ENCODE measurements at regions not wholly inside any gene's neighbourhood (a gene's known extent, or its start where the extent isn't known, plus 50 kb on each side); places are given as distances from the start of the nearest gene placed in this dataset.

DNA sequence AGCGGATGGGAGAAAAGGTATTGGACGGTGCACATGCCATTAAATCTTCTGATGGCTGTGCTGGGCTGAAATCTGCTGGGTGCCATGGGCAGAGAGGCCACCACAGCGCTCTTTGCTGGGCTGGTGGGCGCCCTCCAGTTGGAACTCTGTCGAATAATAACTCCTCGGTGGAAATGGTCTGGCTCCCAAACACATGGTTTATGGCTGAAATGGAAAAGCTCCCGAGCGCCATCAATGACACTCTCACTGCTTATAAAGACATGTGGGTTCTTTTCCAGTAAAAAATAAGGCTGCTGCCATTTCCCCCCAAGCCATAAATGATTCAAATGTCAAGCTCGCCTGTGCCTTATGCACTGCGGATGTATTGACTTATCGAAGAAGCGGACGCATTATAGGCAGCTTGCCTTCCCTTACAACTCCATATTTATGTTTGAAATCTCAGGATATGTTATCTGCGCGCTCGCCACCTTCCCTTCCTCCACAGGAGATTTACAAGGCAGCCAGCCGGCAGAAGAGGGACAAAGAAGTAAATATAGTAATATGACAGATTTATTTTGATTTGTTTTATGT lies 239.0 kb upstream of the MKI67 start:
- TF ChIP-seq CTCF (IDR thresholded peaks at IDR 0.05; ENCODE audit: insufficient read depth, low read length) = no peak
- H3K4me3 ChIP-seq (ENCODE audit: low read depth, low read length) = no peak overlapping the region
- DNase-seq (ENCODE audit: low read depth) = no peak

DNA sequence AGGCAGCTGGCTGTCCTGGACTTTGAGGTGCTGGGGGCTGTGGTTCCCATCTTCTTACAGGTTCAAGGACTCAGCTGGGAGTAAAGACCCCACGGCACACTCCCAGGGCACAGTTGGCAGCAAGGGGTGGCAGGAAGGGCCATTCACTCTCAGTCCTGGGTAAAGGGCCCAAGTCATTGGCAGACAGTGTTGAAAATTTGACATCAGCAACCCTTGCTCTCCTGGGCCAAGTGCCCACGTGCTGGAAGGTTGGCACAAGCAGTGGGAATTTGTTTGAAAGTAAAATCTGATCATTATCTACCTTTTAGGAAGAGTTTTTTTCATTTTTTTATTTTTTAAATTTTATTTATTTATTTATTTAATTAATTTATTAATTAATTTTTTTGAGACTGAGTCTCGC lies 241.6 kb upstream of the MKI67 start:
- TF ChIP-seq CTCF (IDR thresholded peaks at IDR 0.05; ENCODE audit: insufficient read depth, low read length) = no peak
- no peak overlapping the region for H3K4me3 ChIP-seq (ENCODE audit: low read depth, low read length)
- no peak for DNase-seq (ENCODE audit: low read depth)

- no peak for DNase-seq (ENCODE audit: low read depth)
- no peak overlapping the region for H3K4me3 ChIP-seq (ENCODE audit: low read depth, low read length)
- no peak for TF ChIP-seq CTCF (IDR thresholded peaks at IDR 0.05; ENCODE audit: insufficient read depth, low read length)
These were observed 243.0 kb upstream of the MKI67 start for GRCh38 chr10:128369101-128369650.

- DNase-seq (ENCODE audit: low read depth) = no peak
- no peak overlapping the region for H3K4me3 ChIP-seq (ENCODE audit: low read depth, low read length)
- TF ChIP-seq CTCF (IDR thresholded peaks at IDR 0.05; ENCODE audit: insufficient read depth, low read length) = no peak
These were observed 247.0 kb upstream of the MKI67 start for GRCh38 chr10:128373071-128373749.

GRCh38 chr10:128373831-128374230 lies 247.6 kb upstream of the MKI67 start:
- no peak for DNase-seq (ENCODE audit: low read depth)
- no peak overlapping the region for H3K4me3 ChIP-seq (ENCODE audit: low read depth, low read length)
- no peak for TF ChIP-seq CTCF (IDR thresholded peaks at IDR 0.05; ENCODE audit: insufficient read depth, low read length)

DNA sequence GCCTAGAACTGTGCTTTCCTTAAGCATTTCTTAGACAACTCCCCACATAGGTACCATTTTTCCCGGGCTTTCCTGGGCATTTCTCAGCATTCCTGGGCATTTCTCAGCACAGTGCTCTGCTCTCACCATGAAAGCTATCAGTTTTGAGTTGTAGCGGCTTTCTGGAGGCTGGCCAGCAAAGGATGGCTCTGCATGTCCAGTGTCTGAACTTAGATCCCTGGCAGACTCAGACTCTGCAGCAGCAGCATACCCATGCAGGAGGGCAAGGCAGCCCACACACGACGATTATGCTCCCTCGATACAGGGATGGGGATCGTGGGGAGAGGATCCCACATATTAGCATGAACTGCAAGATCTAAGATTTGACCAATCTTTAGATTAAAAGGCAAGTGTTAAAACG lies 248.9 kb upstream of the MKI67 start:
- no peak for TF ChIP-seq CTCF (IDR thresholded peaks at IDR 0.05; ENCODE audit: insufficient read depth, low read length)
- no peak overlapping the region for H3K4me3 ChIP-seq (ENCODE audit: low read depth, low read length)
- no peak for DNase-seq (ENCODE audit: low read depth)

Data from fibroblast of the aortic adventitia (primary cell).